GM23248 (cell line): ENCODE measurements at regions not wholly inside any gene's neighbourhood (a gene's known extent, or its start where the extent isn't known, plus 50 kb on each side); places are given as distances from the start of the nearest gene placed in this dataset.
A peak's percentile ranks its signal among the peaks of the same experiment; 100 is the strongest.

Source experiments
- DNase-seq: peaks from one replicate; pipeline ENCODE4 v3.0.0-alpha.2; 2015
- H2AFZ ChIP-seq: fragments of 200-600 bp; sonication (generic); 2 replicates; pipeline ENCODE4 v1.6.1; 2016; ENCODE audit warnings: antibody characterized with exemption
- H3F3A ChIP-seq: fragments of 200-600 bp; sonication (generic); 2 replicates; pipeline ENCODE4 v1.6.1; 2016; ENCODE audit warnings: mild to moderate bottlenecking, antibody characterized with exemption, mixed run types; ENCODE audit not compliant: insufficient read depth
- H3K27ac ChIP-seq: fragments of 200-600 bp; sonication (generic); 2 replicates; pipeline ENCODE4 v1.5.1; 2016; ENCODE audit warnings: mild to moderate bottlenecking
- H3K27me3 ChIP-seq: fragments of 200-600 bp; sonication (generic); replicated peaks from 2 replicates; pipeline ENCODE4 v1.6.1; 2016; ENCODE audit warnings: mild to moderate bottlenecking; ENCODE audit not compliant: insufficient read depth
- H3K36me3 ChIP-seq: fragments of 200-600 bp; sonication (generic); 2 replicates; pipeline ENCODE4 v1.6.1; 2016; ENCODE audit warnings: low read depth, mild to moderate bottlenecking
- H3K4me1 ChIP-seq: fragments of 200-600 bp; sonication (generic); 2 replicates; pipeline ENCODE4 v1.6.1; 2016; ENCODE audit warnings: mild to moderate bottlenecking; ENCODE audit not compliant: insufficient read depth
- H3K4me2 ChIP-seq: fragments of 200-600 bp; sonication (generic); one replicate; pipeline ENCODE4 v1.6.1; 2016; ENCODE audit warnings: mild to moderate bottlenecking; ENCODE audit not compliant: unreplicated experiment
- H3K4me3 ChIP-seq: fragments of 200-600 bp; sonication (generic); 2 replicates; pipeline ENCODE4 v1.5.1; 2016; ENCODE audit warnings: mild to moderate bottlenecking
- H3K79me2 ChIP-seq: fragments of 200-600 bp; sonication (generic); 2 replicates; pipeline ENCODE4 v1.6.1; 2016; ENCODE audit warnings: mild to moderate bottlenecking; ENCODE audit not compliant: insufficient read depth
- H3K9ac ChIP-seq: fragments of 200-600 bp; sonication (generic); 2 replicates; pipeline ENCODE4 v1.6.1; 2016; ENCODE audit warnings: mild to moderate bottlenecking
- H3K9me2 ChIP-seq: fragments of 200-600 bp; sonication (generic); 2 replicates; pipeline ENCODE4 v1.6.1; 2016; ENCODE audit warnings: mixed run types, mild to moderate bottlenecking, moderate library complexity; ENCODE audit not compliant: insufficient read depth
- H3K9me3 ChIP-seq: fragments of 200-600 bp; sonication (generic); one replicate; pipeline ENCODE4 v1.6.1; 2017; ENCODE audit warnings: low read depth
- H4K20me1 ChIP-seq: fragments of 200-600 bp; sonication (generic); 2 replicates; pipeline ENCODE4 v1.6.0; 2016; ENCODE audit not compliant: insufficient read depth
- EZH2 ChIP-seq: fragments of 200-600 bp; sonication (generic); IDR thresholded peaks from 2 replicates; pipeline ENCODE4 v1.6.1; 2018; ENCODE audit warnings: antibody characterized with exemption, mild to moderate bottlenecking; ENCODE audit not compliant: insufficient read depth, poor library complexity, severe bottlenecking
- EZH2phosphoT487 ChIP-seq: fragments of 200-600 bp; sonication (generic); IDR thresholded peaks from 2 replicates; pipeline ENCODE4 v1.6.1; 2018; ENCODE audit warnings: antibody characterized with exemption, moderate library complexity, mild to moderate bottlenecking, low read depth; ENCODE audit not compliant: insufficient read depth
- WGBS, 2 experiments: methylation state at CpG; one replicate each; pipeline ENCODE4 v1.1.6; 2015 to 2017; ENCODE audit warnings: low lambda C conversion rate in 2 of 2, low coverage in 1 of 2; ENCODE audit errors: missing lambda C conversion rate in 2 of 2; 5-methylcytosine and 5-hydroxymethylcytosine counted together
- in situ Hi-C: fragments of 300-500 bp; cut with MboI; formaldehyde crosslinking; loops from 2 replicates; pipeline ENCODE4 v1.15.0; 2020

DNA sequence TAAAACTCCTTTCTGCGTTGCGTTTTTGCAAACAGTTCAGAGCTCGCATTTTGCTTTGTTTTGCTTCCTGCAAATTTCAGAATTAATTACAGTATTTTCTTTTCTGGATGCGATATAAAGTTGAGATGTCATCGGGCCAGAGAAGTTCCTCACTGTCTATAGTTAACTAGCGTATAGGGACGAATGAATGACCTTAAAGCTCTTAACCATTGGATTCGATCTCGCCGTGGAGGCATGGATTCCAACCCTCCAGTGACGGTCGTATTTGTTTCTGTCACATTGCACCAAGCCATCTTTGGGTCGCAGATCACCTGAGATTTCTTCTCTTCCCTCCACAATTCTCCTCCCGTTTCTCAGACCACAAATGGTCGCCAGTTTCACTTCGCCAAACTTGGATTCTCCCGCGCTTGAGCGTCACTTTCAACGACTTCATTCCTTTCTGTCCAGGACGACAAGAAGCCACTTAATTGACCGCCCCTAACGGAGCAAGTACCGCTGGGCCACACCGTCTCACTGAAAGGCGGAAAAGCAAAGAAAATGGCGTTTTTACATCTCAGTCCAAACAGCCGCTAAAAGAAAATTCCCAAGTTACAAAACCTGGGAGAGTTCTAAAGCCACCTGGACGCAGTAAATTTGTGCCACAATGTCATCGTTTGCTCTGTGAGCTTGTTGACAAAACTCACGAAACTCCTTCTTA lies 85.3 kb upstream of the ZNF184 start:
- no peaks in the 10 kb centered on the region for H3K9me3 ChIP-seq
- H2AFZ ChIP-seq, result peak overlapping the region; percentile 27
- DNase-seq, result no peak
- no peak overlapping the region for H3K9ac ChIP-seq
- H3K36me3 ChIP-seq, result no peaks in the 10 kb centered on the region
- H3K79me2 ChIP-seq, result no peaks in the 10 kb centered on the region
- WGBS, 2 experiments, result 6 to 7% methylated on average over 31 of the region's 31 CpGs
- H3K4me3 ChIP-seq, result peak overlapping the region; percentile 25; the same call in 1 of the 2 replicates
- H3K27me3 ChIP-seq, result peaks cover 86% of the 10 kb centered on the region
- H3F3A ChIP-seq, result peaks cover 4% of the 10 kb centered on the region; the same call in 1 of the 2 replicates
- no peaks in the 10 kb centered on the region for H3K4me1 ChIP-seq
- H3K27ac ChIP-seq, result no peak overlapping the region
- no peaks in the 10 kb centered on the region for H3K9me2 ChIP-seq
- H4K20me1 ChIP-seq, result no peaks in the 10 kb centered on the region
- in situ Hi-C loops, result no loop called here
- H3K4me2 ChIP-seq, result no peak overlapping the region
- no peak for TF ChIP-seq EZH2phosphoT487
- peak; percentile 51 for TF ChIP-seq EZH2

DNA sequence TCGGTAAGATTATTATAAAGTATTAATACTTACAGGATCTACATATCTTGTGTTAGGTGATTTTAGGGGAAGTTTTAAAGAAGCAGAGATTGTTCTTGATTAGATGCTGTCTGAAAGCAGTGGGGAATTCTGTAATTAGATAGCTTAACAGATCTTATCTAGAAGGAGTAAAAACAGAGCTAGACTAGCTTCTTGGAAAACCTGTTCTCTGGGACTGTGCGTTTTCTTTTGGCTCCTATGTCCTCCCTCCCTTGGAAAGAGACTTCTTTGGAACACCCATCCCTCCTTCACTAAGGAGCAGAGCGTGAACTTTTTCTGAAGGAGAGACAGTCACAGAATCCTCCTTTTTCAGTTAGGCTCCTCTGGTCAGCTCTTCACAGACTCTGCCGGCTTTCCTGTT lies 83.5 kb upstream of the ZNF184 start:
- H3K4me1 ChIP-seq, result no peaks in the 10 kb centered on the region
- H3K9ac ChIP-seq, result no peak overlapping the region
- no peak for DNase-seq
- H3K79me2 ChIP-seq, result no peaks in the 10 kb centered on the region
- H4K20me1 ChIP-seq, result no peaks in the 10 kb centered on the region
- 2 to 5% methylated on average over 4 of the region's 4 CpGs for WGBS, 2 experiments
- H3F3A ChIP-seq, result peaks cover 7% of the 10 kb centered on the region
- in situ Hi-C loops, result no loop called here
- TF ChIP-seq EZH2 (no peak), EZH2phosphoT487 (no peak)
- no peaks in the 10 kb centered on the region for H3K9me3 ChIP-seq
- H3K36me3 ChIP-seq, result no peaks in the 10 kb centered on the region
- H3K4me2 ChIP-seq, result no peak overlapping the region
- H3K4me3 ChIP-seq, result no peak overlapping the region
- H3K27me3 ChIP-seq, result peaks cover 69% of the 10 kb centered on the region
- H3K9me2 ChIP-seq, result no peaks in the 10 kb centered on the region
- no peak overlapping the region for H3K27ac ChIP-seq
- no peak overlapping the region for H2AFZ ChIP-seq

DNA sequence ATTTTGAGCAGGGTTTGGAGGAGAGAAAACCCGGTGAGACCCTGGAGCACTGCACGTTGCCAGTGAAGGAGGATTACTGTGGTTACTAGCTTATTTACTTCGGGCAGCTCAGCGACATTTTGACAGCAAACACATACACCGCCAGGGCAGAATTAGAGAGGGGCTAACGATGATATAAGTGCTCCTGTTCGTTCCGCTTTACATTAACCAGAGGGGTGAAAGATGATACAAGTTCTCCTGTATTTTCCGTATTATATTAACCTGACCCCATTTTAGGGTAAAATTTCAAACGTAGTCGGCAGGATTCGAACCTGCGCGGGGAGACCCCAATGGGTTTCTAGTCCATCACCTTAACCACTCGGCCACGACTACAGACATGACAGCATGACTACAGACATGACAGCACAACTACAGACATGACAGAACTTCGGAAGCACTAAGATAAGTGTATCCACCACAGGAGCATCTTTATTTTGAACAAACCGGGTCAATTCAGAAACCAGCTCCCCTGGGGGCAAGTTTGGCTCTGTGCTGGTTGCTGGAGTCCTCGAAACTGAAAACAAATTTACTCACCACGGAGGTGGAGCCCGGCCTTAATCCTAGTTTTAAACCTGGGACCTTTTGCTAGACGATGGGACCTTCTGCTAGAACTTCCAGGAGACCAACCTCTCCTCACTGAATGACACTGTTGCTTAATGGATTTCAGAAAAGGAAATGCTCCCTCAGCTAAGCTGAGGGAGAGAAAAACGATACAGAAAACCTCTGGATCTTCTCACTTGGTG lies 80.4 kb upstream of the ZNF184 start:
- peaks cover 41% of the 10 kb centered on the region for H3K27me3 ChIP-seq
- peak overlapping the region; percentile 43; the same call in 1 of the 2 replicates for H2AFZ ChIP-seq
- peaks cover 7% of the 10 kb centered on the region for H3F3A ChIP-seq
- H3K9ac ChIP-seq, result no peak overlapping the region
- in situ Hi-C loops, result no loop called here
- DNase-seq, result peak; percentile 14
- no peak overlapping the region for H3K4me2 ChIP-seq
- peaks cover 2% of the 10 kb centered on the region; the same call in 1 of the 2 replicates for H3K4me1 ChIP-seq
- no peaks in the 10 kb centered on the region for H3K36me3 ChIP-seq
- H3K4me3 ChIP-seq, result 0 out of 2 replicates have a peak overlapping the region, but pooled peaks have one; percentile 10
- no peaks in the 10 kb centered on the region for H4K20me1 ChIP-seq
- WGBS, 2 experiments, result 4 to 5% methylated on average over 23 of the region's 23 CpGs
- no peaks in the 10 kb centered on the region for H3K79me2 ChIP-seq
- TF ChIP-seq EZH2 (no peak), EZH2phosphoT487 (no peak)
- H3K9me3 ChIP-seq, result no peaks in the 10 kb centered on the region
- H3K27ac ChIP-seq, result no peak overlapping the region
- H3K9me2 ChIP-seq, result no peaks in the 10 kb centered on the region

DNA sequence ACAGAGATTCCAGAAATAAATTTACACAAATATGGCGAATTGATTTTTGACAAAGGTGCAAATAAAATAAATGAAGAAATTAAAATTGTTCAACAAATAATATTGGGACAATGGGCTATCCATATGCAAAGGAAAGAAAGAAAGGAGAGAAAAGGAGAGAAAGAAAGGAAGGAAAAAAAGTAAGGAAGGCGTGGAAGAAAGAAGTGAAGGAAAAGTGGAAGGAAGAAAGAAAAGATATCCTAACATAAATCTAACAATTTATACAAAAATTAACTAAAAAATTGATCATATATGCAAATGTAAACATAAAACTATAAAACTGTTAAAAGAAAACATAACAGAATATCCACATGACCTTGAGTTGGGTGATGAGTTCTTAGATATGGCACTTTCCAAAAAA lies 78.7 kb upstream of the ZNF184 start:
- no peaks in the 10 kb centered on the region for H3K36me3 ChIP-seq
- H3K4me3 ChIP-seq, result no peak overlapping the region
- in situ Hi-C loops, result no loop called here
- WGBS, 2 experiments, result 39 to 47% methylated on average over 2 of the region's 2 CpGs
- no peak for DNase-seq
- TF ChIP-seq EZH2phosphoT487, result no peak
- TF ChIP-seq EZH2, result no peak
- H3K4me1 ChIP-seq, result peaks cover 8% of the 10 kb centered on the region
- no peak overlapping the region for H2AFZ ChIP-seq
- no peaks in the 10 kb centered on the region for H3K9me3 ChIP-seq
- H4K20me1 ChIP-seq, result no peaks in the 10 kb centered on the region
- no peaks in the 10 kb centered on the region for H3K79me2 ChIP-seq
- no peak overlapping the region for H3K27ac ChIP-seq
- H3K9me2 ChIP-seq, result no peaks in the 10 kb centered on the region
- no peak overlapping the region for H3K4me2 ChIP-seq
- H3F3A ChIP-seq, result peaks cover 15% of the 10 kb centered on the region
- H3K9ac ChIP-seq, result no peak overlapping the region
- peaks cover 24% of the 10 kb centered on the region for H3K27me3 ChIP-seq
